GM12878 (cell line): ENCODE measurements at regions not wholly inside any gene's neighbourhood (a gene's known extent, or its start where the extent isn't known, plus 50 kb on each side); places are given as distances from the start of the nearest gene placed in this dataset.

Experiments used
- EP300 ChIP-seq, 2 experiments: fragments of 150-350 bp in 1 of 2; IDR thresholded peaks; 2 replicates each; pipeline ENCODE4 v1.6.1; 2011 to 2012; ENCODE audit warnings: low read depth in 2 of 2, low read length in 2 of 2, borderline replicate concordance in 1 of 2, improper control_type of control experiment in 1 of 2, inconsistent platforms in 1 of 2; ENCODE audit not compliant: control insufficient read depth in 1 of 2
- ETV6 ChIP-seq, 2 experiments: fragments of 450-650 bp in 1 of 2; IDR thresholded peaks in 1 of 2; conservative IDR thresholded peaks in 1 of 2; 2 replicates each; pipeline ENCODE4 v1.6.1; 2014; ENCODE audit warnings: antibody characterized with exemption in 1 of 2, borderline replicate concordance in 1 of 2, low read depth in 1 of 2, mild to moderate bottlenecking in 1 of 2, moderate library complexity in 1 of 2
- EZH2 ChIP-seq: IDR thresholded peaks from 2 replicates; pipeline ENCODE4 v1.6.1; 2012; ENCODE audit warnings: low read depth, mild to moderate bottlenecking, control low read depth, inconsistent platforms, low read length, borderline replicate concordance; ENCODE audit not compliant: control insufficient read depth
- SMC3 ChIP-seq: IDR thresholded peaks from 2 replicates; pipeline ENCODE4 v1.6.1; 2011; ENCODE audit warnings: low read length, improper control_type of control experiment, borderline replicate concordance
- TCF3 ChIP-seq: IDR thresholded peaks from 2 replicates; pipeline ENCODE4 v1.6.1; 2012; ENCODE audit warnings: low read depth, mild to moderate bottlenecking, low read length, borderline replicate concordance; ENCODE audit not compliant: insufficient read depth
- YY1 ChIP-seq: IDR thresholded peaks from 2 replicates; pipeline ENCODE4 v1.6.1; 2011; ENCODE audit warnings: low read depth, mild to moderate bottlenecking, low read length
- ZNF24 ChIP-seq: fragments of 450-650 bp; IDR thresholded peaks from 2 replicates; pipeline ENCODE4 v1.6.1; 2017; ENCODE audit warnings: antibody characterized with exemption, mild to moderate bottlenecking
- ZZZ3 ChIP-seq: IDR thresholded peaks from 2 replicates; pipeline ENCODE4 v1.6.1; 2011; ENCODE audit warnings: low read depth; ENCODE audit not compliant: control insufficient read depth, insufficient read length
- TF ChIP-seq, protein P1 (sequence below), 3 experiments: IDR thresholded peaks in 2 of 3; conservative IDR thresholded peaks in 1 of 3; 2 replicates each; pipeline ENCODE4 v1.5.1; 2011; ENCODE audit warnings: low read depth in 3 of 3, low read length in 3 of 3, mild to moderate bottlenecking in 3 of 3, control low read depth in 2 of 3, moderate library complexity in 2 of 3, inconsistent platforms in 1 of 3, mixed read lengths in 1 of 3; ENCODE audit not compliant: control insufficient read depth in 2 of 3, insufficient read depth in 1 of 3; ENCODE audit errors: extremely low read depth in 1 of 3
- TF ChIP-seq, protein P2 (sequence below): fragments of 150-350 bp; IDR thresholded peaks from 2 replicates; pipeline ENCODE4 v1.6.1; 2016; ENCODE audit warnings: low read depth, low read length
- TF ChIP-seq, protein P3 (sequence below): fragments of 450-650 bp; formaldehyde crosslinking; IDR thresholded peaks from 2 replicates; pipeline ENCODE4 v1.5.0; 2022; ENCODE audit warnings: mild to moderate bottlenecking, missing genetic modification characterization

DNA sequence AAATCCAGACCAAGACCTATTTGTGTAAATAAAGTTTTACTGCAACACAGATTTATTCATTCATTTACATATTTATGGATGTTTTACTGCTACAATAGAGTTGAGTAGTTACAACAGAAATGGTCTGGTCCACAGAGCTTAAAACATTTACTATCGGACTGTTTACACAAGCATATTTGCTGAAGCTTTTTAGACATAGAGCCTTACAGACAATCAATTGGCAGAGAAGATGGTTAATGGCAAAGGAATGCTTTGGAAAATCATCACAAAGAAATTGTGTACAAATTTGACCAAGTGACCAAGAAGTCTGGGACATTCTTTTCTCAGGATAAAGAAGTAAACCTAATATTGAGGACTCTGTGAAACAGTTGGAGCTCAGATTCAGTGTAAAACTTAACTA is 504.3 kb downstream of the SLC16A7 start:
- no peak for TF ChIP-seq EZH2
- TF ChIP-seq ZNF24 = no peak
- no peak for TF ChIP-seq ZZZ3
- no peak for TF ChIP-seq ETV6 (conservative IDR thresholded peaks at IDR 0.05 in 1 of 2, IDR thresholded peaks at IDR 0.05 in 1 of 2; ENCODE audit: borderline replicate concordance in 1 of 2, low read depth in 1 of 2)
- TF ChIP-seq YY1 = no peak
- TF ChIP-seq, protein P1, sequence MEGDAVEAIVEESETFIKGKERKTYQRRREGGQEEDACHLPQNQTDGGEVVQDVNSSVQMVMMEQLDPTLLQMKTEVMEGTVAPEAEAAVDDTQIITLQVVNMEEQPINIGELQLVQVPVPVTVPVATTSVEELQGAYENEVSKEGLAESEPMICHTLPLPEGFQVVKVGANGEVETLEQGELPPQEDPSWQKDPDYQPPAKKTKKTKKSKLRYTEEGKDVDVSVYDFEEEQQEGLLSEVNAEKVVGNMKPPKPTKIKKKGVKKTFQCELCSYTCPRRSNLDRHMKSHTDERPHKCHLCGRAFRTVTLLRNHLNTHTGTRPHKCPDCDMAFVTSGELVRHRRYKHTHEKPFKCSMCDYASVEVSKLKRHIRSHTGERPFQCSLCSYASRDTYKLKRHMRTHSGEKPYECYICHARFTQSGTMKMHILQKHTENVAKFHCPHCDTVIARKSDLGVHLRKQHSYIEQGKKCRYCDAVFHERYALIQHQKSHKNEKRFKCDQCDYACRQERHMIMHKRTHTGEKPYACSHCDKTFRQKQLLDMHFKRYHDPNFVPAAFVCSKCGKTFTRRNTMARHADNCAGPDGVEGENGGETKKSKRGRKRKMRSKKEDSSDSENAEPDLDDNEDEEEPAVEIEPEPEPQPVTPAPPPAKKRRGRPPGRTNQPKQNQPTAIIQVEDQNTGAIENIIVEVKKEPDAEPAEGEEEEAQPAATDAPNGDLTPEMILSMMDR (IDR thresholded peaks at IDR 0.05 in 2 of 3, conservative IDR thresholded peaks at IDR 0.05 in 1 of 3; ENCODE audit: control insufficient read depth in 2 of 3, extremely low read depth in 1 of 3, insufficient read depth in 1 of 3, low read depth in 3 of 3, low read length in 3 of 3) = no peak
- TF ChIP-seq, protein P2, sequence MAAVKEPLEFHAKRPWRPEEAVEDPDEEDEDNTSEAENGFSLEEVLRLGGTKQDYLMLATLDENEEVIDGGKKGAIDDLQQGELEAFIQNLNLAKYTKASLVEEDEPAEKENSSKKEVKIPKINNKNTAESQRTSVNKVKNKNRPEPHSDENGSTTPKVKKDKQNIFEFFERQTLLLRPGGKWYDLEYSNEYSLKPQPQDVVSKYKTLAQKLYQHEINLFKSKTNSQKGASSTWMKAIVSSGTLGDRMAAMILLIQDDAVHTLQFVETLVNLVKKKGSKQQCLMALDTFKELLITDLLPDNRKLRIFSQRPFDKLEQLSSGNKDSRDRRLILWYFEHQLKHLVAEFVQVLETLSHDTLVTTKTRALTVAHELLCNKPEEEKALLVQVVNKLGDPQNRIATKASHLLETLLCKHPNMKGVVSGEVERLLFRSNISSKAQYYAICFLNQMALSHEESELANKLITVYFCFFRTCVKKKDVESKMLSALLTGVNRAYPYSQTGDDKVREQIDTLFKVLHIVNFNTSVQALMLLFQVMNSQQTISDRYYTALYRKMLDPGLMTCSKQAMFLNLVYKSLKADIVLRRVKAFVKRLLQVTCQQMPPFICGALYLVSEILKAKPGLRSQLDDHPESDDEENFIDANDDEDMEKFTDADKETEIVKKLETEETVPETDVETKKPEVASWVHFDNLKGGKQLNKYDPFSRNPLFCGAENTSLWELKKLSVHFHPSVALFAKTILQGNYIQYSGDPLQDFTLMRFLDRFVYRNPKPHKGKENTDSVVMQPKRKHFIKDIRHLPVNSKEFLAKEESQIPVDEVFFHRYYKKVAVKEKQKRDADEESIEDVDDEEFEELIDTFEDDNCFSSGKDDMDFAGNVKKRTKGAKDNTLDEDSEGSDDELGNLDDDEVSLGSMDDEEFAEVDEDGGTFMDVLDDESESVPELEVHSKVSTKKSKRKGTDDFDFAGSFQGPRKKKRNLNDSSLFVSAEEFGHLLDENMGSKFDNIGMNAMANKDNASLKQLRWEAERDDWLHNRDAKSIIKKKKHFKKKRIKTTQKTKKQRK = no peak
- TF ChIP-seq SMC3 = no peak
- TF ChIP-seq, protein P3, sequence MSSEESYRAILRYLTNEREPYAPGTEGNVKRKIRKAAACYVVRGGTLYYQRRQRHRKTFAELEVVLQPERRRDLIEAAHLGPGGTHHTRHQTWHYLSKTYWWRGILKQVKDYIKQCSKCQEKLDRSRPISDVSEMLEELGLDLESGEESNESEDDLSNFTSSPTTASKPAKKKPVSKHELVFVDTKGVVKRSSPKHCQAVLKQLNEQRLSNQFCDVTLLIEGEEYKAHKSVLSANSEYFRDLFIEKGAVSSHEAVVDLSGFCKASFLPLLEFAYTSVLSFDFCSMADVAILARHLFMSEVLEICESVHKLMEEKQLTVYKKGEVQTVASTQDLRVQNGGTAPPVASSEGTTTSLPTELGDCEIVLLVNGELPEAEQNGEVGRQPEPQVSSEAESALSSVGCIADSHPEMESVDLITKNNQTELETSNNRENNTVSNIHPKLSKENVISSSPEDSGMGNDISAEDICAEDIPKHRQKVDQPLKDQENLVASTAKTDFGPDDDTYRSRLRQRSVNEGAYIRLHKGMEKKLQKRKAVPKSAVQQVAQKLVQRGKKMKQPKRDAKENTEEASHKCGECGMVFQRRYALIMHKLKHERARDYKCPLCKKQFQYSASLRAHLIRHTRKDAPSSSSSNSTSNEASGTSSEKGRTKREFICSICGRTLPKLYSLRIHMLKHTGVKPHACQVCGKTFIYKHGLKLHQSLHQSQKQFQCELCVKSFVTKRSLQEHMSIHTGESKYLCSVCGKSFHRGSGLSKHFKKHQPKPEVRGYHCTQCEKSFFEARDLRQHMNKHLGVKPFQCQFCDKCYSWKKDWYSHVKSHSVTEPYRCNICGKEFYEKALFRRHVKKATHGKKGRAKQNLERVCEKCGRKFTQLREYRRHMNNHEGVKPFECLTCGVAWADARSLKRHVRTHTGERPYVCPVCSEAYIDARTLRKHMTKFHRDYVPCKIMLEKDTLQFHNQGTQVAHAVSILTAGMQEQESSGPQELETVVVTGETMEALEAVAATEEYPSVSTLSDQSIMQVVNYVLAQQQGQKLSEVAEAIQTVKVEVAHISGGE = no peak
- TF ChIP-seq TCF3 = no peak
- no peak for TF ChIP-seq EP300 (IDR thresholded peaks at IDR 0.05; ENCODE audit: borderline replicate concordance in 1 of 2, control insufficient read depth in 1 of 2, low read depth in 2 of 2, low read length in 2 of 2)
